ENCODE measurements at regions not wholly inside any gene's neighbourhood (a gene's known extent, or its start where the extent isn't known, plus 50 kb on each side); places are given as distances from the start of the nearest gene placed in this dataset.
"Not testable (repeated sequence)": the region's sequence is repeated elsewhere in the genome, so short reads cannot be mapped to it uniquely, and the experiment has no call there.

GRCh38 chr7:131152766-131153165 lies 174.9 kb upstream of the MKLN1 start:
- TF ChIP-seq, protein P1, sequence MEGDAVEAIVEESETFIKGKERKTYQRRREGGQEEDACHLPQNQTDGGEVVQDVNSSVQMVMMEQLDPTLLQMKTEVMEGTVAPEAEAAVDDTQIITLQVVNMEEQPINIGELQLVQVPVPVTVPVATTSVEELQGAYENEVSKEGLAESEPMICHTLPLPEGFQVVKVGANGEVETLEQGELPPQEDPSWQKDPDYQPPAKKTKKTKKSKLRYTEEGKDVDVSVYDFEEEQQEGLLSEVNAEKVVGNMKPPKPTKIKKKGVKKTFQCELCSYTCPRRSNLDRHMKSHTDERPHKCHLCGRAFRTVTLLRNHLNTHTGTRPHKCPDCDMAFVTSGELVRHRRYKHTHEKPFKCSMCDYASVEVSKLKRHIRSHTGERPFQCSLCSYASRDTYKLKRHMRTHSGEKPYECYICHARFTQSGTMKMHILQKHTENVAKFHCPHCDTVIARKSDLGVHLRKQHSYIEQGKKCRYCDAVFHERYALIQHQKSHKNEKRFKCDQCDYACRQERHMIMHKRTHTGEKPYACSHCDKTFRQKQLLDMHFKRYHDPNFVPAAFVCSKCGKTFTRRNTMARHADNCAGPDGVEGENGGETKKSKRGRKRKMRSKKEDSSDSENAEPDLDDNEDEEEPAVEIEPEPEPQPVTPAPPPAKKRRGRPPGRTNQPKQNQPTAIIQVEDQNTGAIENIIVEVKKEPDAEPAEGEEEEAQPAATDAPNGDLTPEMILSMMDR (IDR thresholded peaks at IDR 0.05; ENCODE audit: low read length, missing control alignments), result no peak
- no peak overlapping the region for H3K4me3 ChIP-seq (replicated peaks; ENCODE audit: low read depth, low read length)
- no peak for DNase-seq (ENCODE audit: low read depth)

DNA sequence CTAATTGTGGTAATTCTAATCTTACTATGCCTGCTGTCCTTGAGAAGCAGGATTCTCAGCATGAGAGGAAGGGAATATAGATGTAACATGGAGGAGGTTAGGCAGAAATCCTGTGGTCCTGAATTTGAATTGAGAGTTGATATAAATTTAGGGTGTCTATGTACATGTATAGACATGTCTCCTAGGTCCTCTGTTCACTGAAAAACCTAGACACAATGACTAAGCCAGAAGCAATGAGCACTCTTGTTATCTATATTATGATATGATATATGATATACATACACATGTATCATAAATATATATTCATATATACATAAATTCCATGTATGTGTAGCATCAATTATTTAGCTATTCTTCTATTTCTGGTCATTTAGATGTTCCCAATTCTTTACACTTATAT lies 173.3 kb upstream of the MKLN1 start:
- H3K4me3 ChIP-seq (replicated peaks; ENCODE audit: low read depth, low read length), result no peak overlapping the region
- no peak for DNase-seq (ENCODE audit: low read depth)
- TF ChIP-seq, protein P1 (IDR thresholded peaks at IDR 0.05; ENCODE audit: low read length, missing control alignments), result no peak

DNA sequence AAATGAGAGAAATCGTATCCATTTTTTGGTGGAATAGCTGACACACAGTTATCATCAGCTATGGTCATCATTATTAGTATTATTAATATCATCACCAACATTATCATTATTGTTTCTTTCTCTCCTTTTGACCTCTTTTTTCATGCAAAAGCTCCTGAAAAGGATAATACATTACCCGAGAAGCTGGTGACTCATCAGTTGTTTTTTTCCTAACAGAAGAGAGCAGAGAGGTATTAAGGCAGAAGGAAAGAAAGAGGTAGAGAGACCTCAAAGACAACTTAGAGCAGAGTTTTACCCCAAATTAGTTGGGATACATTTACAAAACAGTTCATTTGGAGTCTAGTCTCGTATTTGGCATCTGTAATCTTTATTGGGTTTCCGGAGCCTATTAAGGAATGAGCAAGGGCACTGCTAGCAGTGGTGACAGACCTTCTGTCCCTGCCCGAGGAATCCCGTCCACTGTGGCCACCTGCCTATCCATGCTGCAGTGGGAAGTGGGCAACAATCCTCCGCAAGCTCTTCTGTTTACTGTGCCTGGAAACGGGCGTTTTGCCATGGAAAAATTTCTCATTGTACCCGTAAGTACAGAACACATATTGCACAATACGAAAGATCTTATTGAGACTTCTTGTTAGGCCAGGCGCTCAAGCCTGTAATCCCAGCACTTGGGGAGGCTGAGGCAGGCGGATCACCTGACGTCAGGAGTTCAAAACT lies 170.0 kb upstream of the MKLN1 start:
- H3K4me3 ChIP-seq (replicated peaks; ENCODE audit: low read depth, low read length), result no peak overlapping the region
- TF ChIP-seq, protein P1 (IDR thresholded peaks at IDR 0.05; ENCODE audit: low read length, missing control alignments), result no peak
- DNase-seq (ENCODE audit: low read depth), result peak; percentile 84

DNA sequence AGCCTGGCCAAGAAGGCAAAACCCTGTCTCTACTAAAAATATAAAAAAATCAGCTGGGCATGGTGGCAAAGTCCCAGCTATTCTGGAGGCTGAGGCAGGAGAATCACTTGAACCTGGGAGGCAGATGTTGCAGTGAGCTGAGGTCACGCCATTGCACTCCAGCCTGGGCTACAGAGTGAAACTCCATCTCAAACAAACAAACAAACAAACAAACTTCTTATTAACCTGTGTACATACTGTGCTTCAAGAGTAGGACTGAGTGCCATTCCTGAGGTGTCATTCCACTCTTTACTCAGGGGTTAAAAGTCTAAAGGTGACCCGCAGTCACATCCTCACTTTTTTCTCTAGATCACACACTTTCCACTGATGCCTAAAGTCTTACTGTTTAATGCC lies 169.4 kb upstream of the MKLN1 start:
- H3K4me3 ChIP-seq (replicated peaks; ENCODE audit: low read depth, low read length); DNase-seq (ENCODE audit: low read depth): not testable (repeated sequence)

GRCh38 chr7:131159961-131160361 lies 167.7 kb upstream of the MKLN1 start:
- TF ChIP-seq, protein P1 (IDR thresholded peaks at IDR 0.05; ENCODE audit: low read length, missing control alignments), result no peak
- peak; percentile 58 for DNase-seq (ENCODE audit: low read depth)
- H3K4me3 ChIP-seq (replicated peaks; ENCODE audit: low read depth, low read length), result no peak overlapping the region

GRCh38 chr7:131161103-131161502 lies 166.6 kb upstream of the MKLN1 start:
- H3K4me3 ChIP-seq (replicated peaks; ENCODE audit: low read depth, low read length), result no peak overlapping the region
- DNase-seq (ENCODE audit: low read depth), result no peak
- TF ChIP-seq, protein P1 (IDR thresholded peaks at IDR 0.05; ENCODE audit: low read length, missing control alignments), result no peak

- TF ChIP-seq, protein P1 (IDR thresholded peaks at IDR 0.05; ENCODE audit: low read length, missing control alignments), result no peak
- peak; percentile 90 for DNase-seq (ENCODE audit: low read depth)
- no peak overlapping the region for H3K4me3 ChIP-seq (replicated peaks; ENCODE audit: low read depth, low read length)
Observed at GRCh38 chr7:131164025-131164925, 163.4 kb upstream of the MKLN1 start.

All from fibroblast of pulmonary artery (primary cell).